Anterior cingulate cortex (tissue), 58 donors: ENCODE measurements at regions not wholly inside any gene's neighbourhood (a gene's known extent, or its start where the extent isn't known, plus 50 kb on each side); places are given as distances from the start of the nearest gene placed in this dataset.

ENCODE experiments used
- DNase-seq, 58 donors: peaks; one replicate each; lab custom pipeline; 2025; lab: John Stamatoyannopoulos, UW

DNA sequence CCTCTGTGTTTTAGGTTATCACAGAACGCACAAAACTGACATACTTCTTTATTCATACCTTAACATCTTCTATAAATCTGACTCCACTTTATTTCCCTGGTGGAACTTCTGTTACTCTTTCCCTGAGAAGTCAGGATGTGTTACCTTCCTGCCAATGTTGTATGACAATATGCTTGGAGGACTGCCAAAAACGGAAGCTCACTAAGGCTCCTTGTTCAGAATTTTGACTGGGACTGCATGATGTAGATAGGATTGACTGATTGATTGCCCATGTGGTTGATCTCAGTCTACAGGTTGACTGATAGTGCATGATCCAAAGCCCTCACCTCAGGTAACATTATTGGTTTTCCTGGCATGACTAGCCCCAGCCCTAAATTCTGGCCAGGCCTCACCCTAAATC, 319.4 kb downstream of the TLR4 start:
- no peak for DNase-seq

DNA sequence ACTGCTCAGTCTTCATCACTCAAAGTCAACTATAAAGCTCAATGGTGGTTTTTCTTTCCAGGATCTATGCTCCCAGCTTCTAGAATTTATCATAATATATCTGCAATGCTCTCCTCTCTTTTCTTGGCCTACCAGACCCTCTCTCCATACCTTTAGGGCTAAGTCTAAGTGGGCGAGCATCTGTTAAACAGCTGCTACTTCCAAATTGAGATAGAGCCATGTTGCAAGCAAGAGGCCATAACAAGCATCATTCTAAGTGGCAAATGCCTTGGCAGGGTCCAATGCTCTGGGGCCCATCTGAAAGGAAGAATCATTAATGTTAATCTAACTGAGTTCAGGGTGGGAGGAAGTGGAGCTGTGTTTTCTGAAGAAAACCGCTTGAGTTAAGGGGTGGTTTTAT, 324.0 kb downstream of the TLR4 start:
- DNase-seq: no peak

DNA sequence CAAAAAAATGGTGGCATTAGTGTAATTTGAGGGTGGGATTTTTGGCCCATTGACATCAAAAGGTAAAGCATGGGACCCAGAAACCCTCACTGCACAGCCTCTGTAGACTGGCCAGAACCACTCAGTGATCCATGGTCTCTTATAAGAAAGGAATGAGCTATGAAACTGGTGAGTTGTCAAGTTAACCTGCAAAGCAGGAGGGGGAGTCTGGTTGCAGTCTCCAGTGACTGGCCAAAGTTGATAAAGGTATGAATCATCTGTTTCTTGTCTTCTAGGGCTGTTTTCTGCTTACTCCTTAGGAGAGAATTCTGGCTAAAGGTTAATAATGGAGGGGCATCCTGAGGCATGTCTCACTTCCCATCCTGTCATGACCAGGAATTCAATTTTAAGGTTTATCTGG, 325.2 kb downstream of the TLR4 start:
- no peak for DNase-seq

DNA sequence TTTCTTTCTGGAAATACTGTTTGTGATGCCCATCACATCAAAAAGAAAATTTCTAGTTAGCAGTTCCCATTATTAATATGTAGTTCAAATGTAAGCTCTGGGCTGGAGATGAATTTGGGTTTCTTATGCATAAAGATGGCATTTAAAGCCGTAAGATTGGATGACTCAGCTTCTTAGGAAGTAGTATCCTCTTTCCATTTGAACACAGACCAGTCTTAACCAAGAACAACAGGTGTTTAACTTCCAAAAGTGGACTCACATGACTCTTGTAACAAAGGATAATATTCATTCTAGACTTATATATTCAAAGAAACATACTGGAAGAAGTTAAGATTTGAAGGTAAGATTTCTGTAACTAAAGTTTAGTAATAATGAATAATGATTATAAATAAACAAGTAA, 330.5 kb downstream of the TLR4 start:
- no peak for DNase-seq

DNA sequence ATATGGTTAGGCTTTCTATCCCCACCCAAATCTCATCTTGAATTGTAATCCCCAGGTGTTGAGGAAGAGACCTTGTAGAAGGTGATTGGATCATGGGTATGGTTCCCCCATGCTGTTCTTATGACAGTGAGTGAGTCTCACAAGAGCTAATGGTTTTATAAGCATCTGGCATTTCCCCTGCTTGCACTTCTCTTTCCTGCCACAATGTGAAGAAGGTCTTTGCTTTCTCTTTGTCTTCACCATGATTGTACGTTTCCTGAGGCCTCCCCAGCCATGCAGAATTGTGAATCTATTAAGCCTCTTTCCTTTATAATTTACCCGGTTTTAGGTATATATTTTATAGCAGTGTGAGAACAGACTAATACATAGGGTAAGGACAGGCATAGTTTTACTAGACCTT, 334.5 kb downstream of the TLR4 start:
- DNase-seq: no peak

DNA sequence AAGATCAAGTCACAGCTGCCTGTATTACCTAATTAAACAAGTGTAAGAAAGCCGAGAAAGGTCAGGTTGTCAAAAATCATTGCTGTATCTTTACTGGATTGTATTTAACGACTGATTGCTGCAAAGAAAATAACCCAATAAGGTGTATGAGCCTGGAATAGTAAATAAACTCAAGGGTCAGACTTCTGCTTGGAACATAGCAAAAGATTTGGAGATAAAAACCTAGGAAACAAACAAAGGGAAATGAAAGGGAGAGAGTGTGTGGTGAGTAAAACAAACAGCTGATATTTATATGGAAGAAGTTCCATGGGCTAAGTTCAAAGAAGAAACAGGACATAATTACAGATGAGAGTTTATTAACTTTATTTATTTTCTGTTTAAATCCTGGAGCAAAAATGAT, 354.0 kb downstream of the TLR4 start:
- DNase-seq: no peak

DNA sequence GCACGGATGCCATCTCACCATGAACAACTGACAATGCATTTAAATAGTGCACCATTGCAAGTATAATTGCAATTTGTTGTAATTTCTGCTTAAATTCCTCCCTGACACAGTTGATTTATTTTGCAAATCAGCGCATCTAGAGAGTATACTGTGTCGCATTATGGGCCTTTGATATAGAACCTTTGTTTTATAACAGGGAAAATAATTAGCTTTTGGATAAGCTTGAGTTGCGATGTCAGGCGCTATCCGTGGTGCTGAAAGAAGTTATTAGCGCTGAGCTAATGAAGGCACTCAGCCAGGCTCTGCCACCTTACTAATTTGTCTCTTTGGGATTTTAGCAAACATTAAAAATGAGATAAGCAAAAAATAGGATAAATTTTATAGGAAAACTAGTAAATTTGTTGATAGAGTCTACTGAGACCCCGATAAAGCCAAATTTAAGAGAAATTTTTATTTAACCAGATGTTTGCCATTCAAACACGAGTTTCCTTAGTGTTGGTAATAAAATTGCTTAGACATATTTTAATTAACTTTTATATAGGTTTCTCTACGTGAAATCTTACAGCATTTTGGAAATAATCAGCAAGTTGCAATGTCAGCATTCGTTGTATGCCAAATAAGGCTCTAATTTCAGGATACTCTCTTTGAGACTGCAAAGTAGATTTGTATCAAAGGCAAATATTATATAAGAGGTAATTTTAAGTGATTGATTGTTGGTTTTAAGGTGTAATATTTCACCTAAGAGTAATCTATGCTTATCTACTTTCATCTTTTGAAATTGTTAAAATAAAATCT, 355.5 kb downstream of the TLR4 start:
- peak in 4 of 58 donors; percentile 0 to 11 (median 2) for DNase-seq

DNA sequence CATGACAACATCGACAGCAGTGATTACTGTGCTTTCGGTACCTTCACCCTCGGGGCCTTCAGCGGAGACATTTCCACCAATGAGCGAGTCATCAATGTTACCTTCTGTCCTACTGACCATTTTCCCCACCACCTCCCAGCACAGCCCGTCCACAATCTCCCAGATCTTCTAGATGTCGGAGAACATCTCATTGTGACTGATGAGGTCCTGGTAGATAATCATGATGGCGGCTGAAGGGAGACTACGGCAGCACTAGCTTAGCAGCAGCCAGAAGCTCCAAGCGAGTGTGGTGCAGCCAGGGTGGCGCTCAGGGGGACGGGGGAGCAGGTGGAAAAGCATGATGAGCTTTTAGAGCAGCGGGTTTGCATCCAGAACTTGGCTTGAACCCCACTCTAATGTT, 379.0 kb downstream of the TLR4 start:
- no peak for DNase-seq

DNA sequence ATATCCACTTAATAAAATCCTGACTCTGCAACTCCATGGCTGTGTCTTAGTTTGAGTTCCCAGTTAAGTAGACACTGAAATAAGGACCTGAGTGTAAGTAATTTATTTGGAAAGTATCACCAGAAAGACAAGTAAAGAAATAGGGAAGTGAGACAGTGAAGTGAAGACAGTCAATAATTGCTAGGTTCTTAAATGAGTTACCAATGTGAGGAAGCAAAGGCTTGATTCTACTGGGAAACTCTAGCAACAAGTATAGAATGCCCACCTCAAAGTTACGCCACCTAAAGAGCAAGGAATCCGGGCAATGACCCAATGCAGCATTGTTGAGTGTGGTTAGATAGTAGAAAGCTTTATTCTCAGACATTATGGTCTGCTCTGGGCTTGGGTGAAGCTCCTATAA, 383.9 kb downstream of the TLR4 start:
- no peak for DNase-seq

DNA sequence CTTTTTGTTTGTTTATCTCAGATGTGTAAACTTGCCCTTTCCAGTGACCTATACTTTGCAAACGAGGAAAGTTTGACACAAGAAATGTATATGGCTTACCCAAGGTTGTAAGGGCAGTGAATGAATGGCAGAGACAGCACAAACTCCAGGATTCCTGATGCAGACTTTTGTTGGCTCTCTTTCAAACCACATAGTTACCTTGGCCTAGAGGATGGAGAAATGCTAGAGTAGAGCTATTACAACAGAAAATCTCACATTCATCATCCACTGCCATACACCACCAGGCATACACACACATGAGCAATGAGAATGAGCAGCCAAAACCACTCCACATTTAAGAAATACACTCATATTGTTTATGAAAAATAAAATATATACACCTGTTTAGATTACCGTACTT, 387.0 kb downstream of the TLR4 start:
- peak in 2 of 58 donors; percentile 1 to 8 for DNase-seq

DNA sequence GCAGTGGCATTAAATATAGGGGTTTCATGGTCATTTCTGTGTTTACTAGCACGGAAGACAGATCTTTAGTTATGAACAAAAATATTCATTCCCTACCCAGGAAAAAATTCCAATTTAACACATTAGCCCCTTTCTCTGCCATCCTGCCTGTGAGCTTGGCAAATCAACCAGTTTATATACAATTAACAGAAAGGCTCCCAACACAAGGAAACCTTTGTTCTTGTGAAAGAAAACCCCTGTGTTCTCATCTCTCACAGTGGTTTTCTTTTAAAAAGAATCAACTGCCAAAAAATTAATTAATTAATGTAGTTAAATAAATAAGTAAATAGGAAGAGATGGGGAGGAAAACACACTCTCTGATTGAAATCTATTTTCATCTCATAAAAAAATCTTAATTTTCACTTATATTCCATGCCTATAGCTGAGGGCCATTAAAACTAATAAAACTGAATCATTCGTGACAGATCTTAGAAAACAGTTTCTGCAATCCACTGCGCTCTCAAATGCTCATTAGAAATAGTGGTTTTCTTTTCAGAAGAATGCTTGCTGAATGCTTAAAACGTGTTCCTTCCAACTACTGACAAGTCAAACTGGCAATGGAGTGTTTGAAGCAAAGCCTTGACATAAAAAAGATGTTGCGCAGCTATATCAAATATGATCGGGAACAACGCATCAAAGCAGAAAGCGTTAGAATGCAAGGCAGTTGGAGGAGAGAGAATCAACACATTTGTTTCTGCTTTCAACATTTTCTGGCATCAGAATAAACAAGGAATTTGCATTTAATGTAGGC, 387.7 kb downstream of the TLR4 start:
- peak in 8 of 58 donors; percentile 3 to 77 (median 15) for DNase-seq

DNA sequence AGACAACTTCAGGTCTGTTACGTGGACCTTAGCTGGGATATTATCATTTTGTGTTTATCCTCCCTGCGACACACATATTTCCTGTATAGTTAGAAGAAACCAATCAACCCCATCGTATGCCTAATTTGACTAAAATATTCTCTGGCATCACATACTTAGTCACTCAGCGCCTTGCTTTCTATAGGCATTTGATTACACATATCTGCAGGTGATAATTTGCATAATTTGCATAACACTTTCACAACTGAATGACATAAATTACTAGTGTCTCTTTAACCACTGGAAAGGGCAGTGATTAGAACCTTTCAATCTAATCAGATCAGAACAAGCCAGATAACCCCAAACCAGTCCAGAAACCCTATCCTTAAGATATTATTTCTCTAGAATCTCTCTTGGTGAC, 390.2 kb downstream of the TLR4 start:
- no peak for DNase-seq

DNA sequence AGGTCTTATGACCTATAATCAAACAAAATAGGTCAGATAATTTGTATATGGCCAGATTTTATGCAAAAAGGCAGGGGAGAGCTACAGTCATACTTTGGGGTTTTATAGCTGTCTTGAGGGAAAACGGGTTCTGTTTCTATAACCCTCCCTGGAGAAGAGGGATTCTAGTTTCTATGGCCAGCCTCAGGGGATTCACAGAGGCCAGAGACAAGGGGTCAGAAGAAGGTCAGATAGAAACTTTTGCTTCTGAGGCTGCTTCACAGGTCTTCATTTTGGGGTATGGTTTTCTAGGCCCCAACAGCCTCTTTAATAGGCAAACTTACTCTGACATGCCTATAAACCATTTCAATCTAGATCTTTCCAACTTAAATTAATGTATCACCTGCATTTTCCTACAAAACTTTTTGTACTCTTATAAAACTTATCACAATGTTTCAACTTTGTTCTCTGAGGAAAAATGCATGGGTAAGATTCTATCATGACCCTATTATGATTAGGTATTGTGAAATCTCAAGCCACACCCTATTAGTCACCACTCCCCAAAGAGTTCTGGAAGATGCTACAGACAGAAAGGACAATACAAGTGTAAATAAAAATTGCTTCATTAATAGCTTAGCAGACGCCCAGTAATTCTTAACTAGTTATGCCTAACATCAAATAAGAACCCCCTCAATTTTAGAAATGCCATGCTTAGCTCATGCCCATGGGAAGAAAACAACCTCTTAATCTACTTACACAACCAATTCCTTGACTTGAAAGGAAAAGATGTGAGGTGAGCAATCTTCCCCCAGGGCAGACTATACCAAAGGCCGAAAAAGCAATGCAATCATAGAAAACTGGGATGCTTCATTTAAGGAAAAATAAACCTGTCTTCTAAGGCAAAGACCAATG, 396.6 kb downstream of the TLR4 start:
- DNase-seq: no peak

DNA sequence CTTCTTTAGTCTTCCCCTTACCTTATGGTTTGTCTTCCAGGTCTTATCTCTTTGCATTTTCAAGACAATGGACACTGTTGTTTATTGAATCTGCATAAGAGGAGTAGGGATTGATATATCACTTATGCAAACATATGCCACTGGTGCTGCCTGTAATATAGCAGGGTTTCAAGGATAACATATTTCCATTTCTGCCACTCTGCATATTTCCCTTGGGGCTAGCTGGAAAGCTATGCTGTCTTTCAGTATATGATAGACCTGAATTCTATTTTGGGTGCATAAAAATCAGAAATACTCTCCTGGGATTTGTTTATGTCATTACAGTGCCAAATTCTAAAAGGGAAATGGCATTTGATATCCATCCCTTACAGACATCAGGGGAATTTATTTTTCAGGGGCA, 400.2 kb downstream of the TLR4 start:
- no peak for DNase-seq

DNA sequence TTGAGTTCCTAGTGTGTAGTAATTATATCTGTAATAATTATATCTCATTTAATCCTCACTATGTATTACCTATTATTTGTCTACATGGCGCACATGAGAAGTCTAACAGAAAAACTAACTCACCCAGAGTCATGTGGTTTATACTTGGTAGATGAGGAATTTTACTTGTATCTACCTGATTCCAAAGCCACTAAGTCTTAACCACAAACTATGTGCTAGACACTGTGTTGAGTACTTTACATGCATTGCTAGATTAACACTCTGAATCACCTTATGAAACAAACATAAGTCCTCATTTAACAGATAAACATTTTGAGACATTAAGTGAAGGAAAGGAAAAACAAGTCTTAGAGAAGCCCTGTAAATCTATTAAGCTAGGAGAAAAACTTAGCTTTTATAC, 404.8 kb downstream of the TLR4 start:
- DNase-seq: no peak

DNA sequence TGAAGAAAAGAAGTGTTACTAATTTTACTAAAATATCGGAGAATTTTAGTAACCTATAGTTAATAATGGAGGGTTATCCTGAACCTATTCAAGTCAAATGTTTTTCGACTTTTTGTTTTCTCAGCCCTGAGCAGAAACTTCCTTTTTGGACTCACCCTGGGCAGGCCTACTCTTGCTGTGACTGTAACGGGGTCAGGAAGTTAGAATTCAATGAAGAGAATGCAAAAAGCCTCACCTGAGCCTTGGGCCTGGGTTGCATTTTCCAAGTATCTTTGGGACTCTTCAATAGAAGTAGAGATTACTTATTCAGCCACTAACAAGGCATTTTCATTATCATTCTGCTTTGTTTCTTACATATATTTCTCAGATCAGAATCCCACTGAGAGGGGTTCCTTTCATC, 405.3 kb downstream of the TLR4 start:
- no peak for DNase-seq

DNA sequence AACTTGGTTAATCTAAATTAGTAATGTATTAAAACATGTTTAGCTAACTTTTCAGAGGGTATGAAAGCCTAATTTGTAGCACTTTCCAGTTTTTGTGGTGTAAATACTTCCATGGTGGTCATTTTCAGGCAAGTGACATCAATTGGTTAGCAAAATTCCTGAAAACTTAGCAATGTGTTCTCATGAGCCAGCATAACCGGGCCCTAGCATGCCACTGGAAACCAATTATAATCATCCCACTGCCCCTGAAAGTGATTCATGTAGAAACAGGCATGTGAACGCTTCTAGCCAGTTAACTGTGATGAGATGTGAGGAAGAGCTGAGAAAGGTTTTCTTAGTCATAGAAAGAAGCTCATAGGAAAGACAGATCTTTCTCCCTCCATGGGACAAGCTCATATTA, 417.2 kb downstream of the TLR4 start:
- no peak for DNase-seq

DNA sequence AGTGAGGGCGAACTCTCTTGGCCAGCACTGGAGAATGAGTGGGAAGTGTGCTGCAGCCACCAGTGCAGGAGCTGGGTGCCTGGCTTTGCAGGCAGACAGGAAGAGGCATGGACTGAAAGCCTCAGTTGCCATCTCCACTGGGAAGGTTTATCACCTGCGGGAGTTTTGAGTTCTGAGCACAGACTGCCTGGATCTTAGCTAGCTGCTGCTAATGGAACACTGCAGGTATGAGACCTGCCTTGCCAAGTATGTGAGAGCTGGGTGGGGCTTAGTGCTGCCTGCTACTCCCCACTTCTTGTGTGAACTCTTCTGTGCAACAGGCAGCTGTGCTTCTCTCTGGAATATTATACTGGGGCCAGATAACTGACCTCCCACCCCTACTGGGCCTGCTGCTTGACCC, 424.1 kb downstream of the TLR4 start:
- no peak for DNase-seq

DNA sequence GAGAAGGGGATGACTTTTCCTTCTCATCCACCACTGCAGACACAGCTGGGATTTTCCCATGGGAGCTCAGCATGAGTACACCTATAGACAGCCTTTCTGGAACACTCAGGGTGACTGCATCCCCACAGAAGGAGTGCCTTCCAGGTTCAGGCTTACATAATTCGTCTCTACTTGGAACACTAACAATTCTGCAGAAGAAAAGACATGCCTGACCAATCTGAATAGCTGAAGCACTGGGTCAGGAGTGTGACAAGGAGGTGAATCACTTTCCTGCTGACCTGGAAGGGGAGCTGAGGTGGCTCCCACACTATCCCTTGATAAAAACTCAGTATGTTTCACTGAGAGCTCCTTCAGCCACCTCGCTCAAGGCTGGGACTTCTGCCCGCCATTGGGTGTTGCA, 425.3 kb downstream of the TLR4 start:
- no peak for DNase-seq

DNA sequence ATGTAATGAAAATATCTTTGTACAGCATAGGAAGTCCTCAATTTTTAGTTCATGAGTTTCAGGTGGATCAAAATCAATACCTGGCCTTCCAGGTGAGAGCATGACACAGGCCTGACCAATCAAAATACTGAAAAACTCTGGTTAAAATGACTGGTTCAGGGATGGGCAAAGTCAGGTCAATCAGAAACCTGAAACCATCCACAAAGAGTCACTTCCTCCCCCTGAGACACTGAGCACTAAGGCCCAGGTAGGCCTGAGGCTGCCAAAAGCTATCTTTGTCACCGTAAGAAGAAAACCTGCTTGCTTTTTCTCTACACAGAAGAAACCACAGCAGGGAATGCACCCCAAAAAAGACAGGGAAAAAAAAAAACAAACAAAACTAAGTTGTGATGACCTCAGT, 444.8 kb downstream of the TLR4 start:
- no peak for DNase-seq

DNA sequence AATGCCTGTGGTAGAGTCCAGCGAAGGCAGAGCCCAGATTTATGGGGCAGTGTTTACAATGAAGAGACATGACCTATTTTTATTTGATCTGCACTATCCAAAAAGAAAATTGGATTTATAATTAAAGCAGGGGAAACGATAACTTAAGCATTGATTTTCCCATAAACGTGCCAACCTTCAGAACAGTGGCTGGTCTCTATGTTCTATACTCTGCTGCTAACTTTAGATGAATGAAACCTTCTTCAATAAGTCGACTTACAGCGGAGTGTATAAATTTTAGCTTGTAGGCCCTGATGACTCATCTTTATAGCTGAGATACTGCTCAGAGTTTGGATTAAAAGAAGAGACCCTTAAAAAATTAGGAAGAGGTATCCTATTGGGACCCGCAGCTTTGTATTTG, 452.6 kb downstream of the TLR4 start:
- DNase-seq: no peak
